ENCODE measurements at regions not wholly inside any gene's neighbourhood (a gene's known extent, or its start where the extent isn't known, plus 50 kb on each side); places are given as distances from the start of the nearest gene placed in this dataset.

DNA sequence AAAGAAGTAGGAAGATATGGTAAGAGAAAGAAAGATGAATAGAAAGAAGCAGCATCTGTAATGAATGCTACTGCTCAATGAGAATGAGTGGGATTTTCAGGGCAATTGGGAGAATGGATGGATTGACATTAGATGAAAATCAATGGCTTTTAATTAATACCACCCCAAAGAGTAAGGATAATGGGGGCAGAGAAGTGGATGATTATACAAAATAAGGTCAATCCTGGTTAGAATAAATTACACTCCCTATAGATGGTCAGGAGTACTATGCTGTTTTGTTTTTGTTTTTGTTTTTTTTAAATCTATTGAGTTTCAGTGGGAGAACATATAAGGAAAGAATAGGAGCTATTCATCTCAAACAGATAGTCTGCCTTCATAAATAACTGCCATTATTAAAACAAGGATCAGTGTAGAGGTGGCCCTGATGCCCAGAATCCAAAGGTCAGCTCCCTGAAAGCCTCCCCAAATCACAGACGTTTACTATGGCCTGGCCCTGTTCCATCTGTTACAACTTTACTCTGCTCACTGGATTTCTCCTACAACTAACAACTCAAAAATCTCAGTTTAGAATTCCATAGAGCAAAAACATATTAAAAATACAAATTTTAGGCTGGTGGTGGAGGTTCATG, 535.4 kb upstream of the NRSN1 start:
- Histone ChIP-seq H3K27ac (no peak overlapping the region), H3K4me3 (no peak overlapping the region), H3K27me3 (no peaks in the 10 kb centered on the region), H3K9me3 (no peaks in the 10 kb centered on the region), H3K36me3 (no peaks in the 10 kb centered on the region), H3K4me1 (no peaks in the 10 kb centered on the region)
- DNase-seq (ENCODE audit: low spot score in 2 of 2): no peak
- 30% methylated on average over 1 of the region's 1 CpG for WGBS
- no peak for TF ChIP-seq EP300 (IDR thresholded peaks at IDR 0.05)
- TF ChIP-seq POLR2AphosphoS5 (IDR thresholded peaks at IDR 0.05): no peak
- TF ChIP-seq POLR2A (IDR thresholded peaks at IDR 0.05): no peak
- TF ChIP-seq, protein P1, sequence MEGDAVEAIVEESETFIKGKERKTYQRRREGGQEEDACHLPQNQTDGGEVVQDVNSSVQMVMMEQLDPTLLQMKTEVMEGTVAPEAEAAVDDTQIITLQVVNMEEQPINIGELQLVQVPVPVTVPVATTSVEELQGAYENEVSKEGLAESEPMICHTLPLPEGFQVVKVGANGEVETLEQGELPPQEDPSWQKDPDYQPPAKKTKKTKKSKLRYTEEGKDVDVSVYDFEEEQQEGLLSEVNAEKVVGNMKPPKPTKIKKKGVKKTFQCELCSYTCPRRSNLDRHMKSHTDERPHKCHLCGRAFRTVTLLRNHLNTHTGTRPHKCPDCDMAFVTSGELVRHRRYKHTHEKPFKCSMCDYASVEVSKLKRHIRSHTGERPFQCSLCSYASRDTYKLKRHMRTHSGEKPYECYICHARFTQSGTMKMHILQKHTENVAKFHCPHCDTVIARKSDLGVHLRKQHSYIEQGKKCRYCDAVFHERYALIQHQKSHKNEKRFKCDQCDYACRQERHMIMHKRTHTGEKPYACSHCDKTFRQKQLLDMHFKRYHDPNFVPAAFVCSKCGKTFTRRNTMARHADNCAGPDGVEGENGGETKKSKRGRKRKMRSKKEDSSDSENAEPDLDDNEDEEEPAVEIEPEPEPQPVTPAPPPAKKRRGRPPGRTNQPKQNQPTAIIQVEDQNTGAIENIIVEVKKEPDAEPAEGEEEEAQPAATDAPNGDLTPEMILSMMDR (IDR thresholded peaks at IDR 0.05): no peak

- WGBS: 93% methylated on average over 4 of the region's 4 CpGs
- no peaks in the 10 kb centered on the region for H3K9me3 ChIP-seq
- no peaks in the 10 kb centered on the region for H3K27me3 ChIP-seq
- no peaks in the 10 kb centered on the region for H3K36me3 ChIP-seq
- H3K4me1 ChIP-seq: no peaks in the 10 kb centered on the region
- H3K4me3 ChIP-seq: no peak overlapping the region
- H3K27ac ChIP-seq: no peak overlapping the region
- no peak for DNase-seq (ENCODE audit: low spot score in 2 of 2)
- TF ChIP-seq, protein P1 (IDR thresholded peaks at IDR 0.05): no peak
- TF ChIP-seq POLR2AphosphoS5 (IDR thresholded peaks at IDR 0.05): no peak
Observed at GRCh38 chr6:23591761-23592160, 534.3 kb upstream of the NRSN1 start.

GRCh38 chr6:23600118-23600517, 525.9 kb upstream of the NRSN1 start:
- no peaks in the 10 kb centered on the region for H3K27me3 ChIP-seq
- H3K27ac ChIP-seq: no peak overlapping the region
- H3K4me3 ChIP-seq: no peak overlapping the region
- no peaks in the 10 kb centered on the region for H3K36me3 ChIP-seq
- no peak for DNase-seq (ENCODE audit: low spot score in 2 of 2)
- no peaks in the 10 kb centered on the region for H3K9me3 ChIP-seq
- H3K4me1 ChIP-seq: no peaks in the 10 kb centered on the region
- no peak for TF ChIP-seq POLR2AphosphoS5 (IDR thresholded peaks at IDR 0.05)
- no peak for TF ChIP-seq EP300 (IDR thresholded peaks at IDR 0.05)
- TF ChIP-seq, protein P1 (IDR thresholded peaks at IDR 0.05): no peak
- TF ChIP-seq POLR2A (IDR thresholded peaks at IDR 0.05): no peak

GRCh38 chr6:23601811-23602345, 524.1 kb upstream of the NRSN1 start:
- TF ChIP-seq EP300 (IDR thresholded peaks at IDR 0.05) (no peak), POLR2AphosphoS5 (IDR thresholded peaks at IDR 0.05) (no peak), POLR2A (IDR thresholded peaks at IDR 0.05) (no peak)
- TF ChIP-seq, protein P1 (IDR thresholded peaks at IDR 0.05): no peak
- H3K4me1 ChIP-seq: no peaks in the 10 kb centered on the region
- DNase-seq (ENCODE audit: low spot score in 2 of 2): no peak
- no peak overlapping the region for H3K27ac ChIP-seq
- no peaks in the 10 kb centered on the region for H3K9me3 ChIP-seq
- H3K36me3 ChIP-seq: no peaks in the 10 kb centered on the region
- no peaks in the 10 kb centered on the region for H3K27me3 ChIP-seq
- WGBS: 64% methylated on average over 1 of the region's 1 CpG
- H3K4me3 ChIP-seq: no peak overlapping the region

DNA sequence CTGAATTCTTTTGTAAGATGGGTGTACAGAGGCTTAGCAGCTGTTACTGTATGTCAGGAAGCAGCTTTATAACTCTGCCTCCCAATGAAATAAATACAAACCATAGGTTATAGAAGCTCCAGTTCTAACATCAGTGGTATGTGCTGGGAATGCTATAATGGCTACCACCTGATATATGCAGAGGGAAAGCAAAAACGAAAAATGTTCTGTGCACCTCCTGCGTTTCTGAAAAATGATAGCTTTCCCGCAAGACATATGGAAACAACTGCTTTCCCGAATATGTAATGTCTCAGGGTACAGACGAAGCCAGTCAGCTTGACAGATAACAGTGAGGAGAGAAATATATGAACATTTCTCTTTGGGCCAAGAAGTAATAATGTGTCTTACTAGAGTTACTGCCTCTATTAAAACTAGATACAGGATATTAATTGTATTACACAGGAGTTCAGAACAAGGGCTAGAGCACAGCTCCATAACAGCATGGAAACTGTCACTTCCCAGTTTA, 517.0 kb upstream of the NRSN1 start:
- H3K36me3 ChIP-seq: no peaks in the 10 kb centered on the region
- H3K9me3 ChIP-seq: no peaks in the 10 kb centered on the region
- no peaks in the 10 kb centered on the region for H3K27me3 ChIP-seq
- TF ChIP-seq POLR2A (IDR thresholded peaks at IDR 0.05) (no peak), POLR2AphosphoS5 (IDR thresholded peaks at IDR 0.05) (no peak), EP300 (IDR thresholded peaks at IDR 0.05) (no peak)
- TF ChIP-seq, protein P1 (IDR thresholded peaks at IDR 0.05): no peak
- H3K27ac ChIP-seq: no peak overlapping the region
- no peak for DNase-seq (ENCODE audit: low spot score in 2 of 2)
- no peaks in the 10 kb centered on the region for H3K4me1 ChIP-seq
- H3K4me3 ChIP-seq: no peak overlapping the region
- WGBS: 66% methylated on average over 5 of the region's 5 CpGs
